ENCODE measurements at regions not wholly inside any gene's neighbourhood (a gene's known extent, or its start where the extent isn't known, plus 50 kb on each side); places are given as distances from the start of the nearest gene placed in this dataset.

DNA sequence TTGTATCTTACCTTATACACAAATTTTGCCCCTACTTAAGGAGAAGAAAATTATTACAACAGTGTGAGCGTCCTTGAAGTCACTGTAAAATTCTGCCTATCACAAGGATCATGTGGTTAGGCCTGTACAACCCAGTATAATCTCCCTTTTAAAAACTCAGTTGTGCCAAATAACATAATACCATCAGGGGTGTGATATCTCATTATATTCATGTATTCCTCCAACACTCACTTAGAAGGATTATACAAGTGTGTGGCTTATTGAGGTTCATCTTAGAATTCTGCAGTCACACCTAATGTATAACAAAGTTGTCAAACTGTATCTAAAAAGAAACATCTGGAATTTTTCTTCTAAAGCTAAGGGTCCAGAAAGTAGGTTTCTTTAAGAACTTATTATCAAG, 998.8 kb upstream of the LRRTM1 start:
- H3K4me3 Mint-ChIP-seq (ENCODE audit: unreplicated experiment): no peak overlapping the region
- H3K27ac Mint-ChIP-seq (ENCODE audit: unreplicated experiment): no peak overlapping the region
- peaks cover 8% of the 10 kb centered on the region for H3K9me3 Mint-ChIP-seq (ENCODE audit: low read depth)

DNA sequence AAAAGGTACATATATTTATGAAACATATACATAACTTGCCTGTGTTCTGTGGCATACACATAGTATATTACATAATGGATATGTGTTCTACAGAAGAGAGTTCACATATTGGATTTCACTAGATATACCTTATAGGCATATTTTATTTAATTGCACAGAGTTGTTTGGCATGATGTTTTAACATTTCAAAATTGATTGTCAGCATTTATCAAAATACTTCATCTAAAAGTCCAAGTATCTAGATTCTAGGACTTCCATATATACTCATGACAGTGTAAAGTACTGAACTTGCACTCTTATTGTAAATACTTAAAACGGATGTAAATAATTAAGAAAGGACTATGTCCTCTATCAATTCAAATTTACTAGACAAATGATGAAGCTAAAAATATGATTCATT, 995.3 kb upstream of the LRRTM1 start:
- H3K27ac Mint-ChIP-seq (ENCODE audit: unreplicated experiment): no peak overlapping the region
- H3K27me3 Mint-ChIP-seq (ENCODE audit: low read depth): no peaks in the 10 kb centered on the region
- no peak overlapping the region for H3K4me3 Mint-ChIP-seq (ENCODE audit: unreplicated experiment)
- H3K36me3 Mint-ChIP-seq (ENCODE audit: low read depth): no peaks in the 10 kb centered on the region
- no peak for DNase-seq (ENCODE audit: low spot score)
- TF ChIP-seq, protein P1, sequence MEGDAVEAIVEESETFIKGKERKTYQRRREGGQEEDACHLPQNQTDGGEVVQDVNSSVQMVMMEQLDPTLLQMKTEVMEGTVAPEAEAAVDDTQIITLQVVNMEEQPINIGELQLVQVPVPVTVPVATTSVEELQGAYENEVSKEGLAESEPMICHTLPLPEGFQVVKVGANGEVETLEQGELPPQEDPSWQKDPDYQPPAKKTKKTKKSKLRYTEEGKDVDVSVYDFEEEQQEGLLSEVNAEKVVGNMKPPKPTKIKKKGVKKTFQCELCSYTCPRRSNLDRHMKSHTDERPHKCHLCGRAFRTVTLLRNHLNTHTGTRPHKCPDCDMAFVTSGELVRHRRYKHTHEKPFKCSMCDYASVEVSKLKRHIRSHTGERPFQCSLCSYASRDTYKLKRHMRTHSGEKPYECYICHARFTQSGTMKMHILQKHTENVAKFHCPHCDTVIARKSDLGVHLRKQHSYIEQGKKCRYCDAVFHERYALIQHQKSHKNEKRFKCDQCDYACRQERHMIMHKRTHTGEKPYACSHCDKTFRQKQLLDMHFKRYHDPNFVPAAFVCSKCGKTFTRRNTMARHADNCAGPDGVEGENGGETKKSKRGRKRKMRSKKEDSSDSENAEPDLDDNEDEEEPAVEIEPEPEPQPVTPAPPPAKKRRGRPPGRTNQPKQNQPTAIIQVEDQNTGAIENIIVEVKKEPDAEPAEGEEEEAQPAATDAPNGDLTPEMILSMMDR (IDR thresholded peaks at IDR 0.05): no peak
- peaks cover 8% of the 10 kb centered on the region for H3K9me3 Mint-ChIP-seq (ENCODE audit: low read depth)
- no peaks in the 10 kb centered on the region for H3K4me1 Mint-ChIP-seq (ENCODE audit: low read depth)

More for the DNA sequence above, 998.8 kb upstream of the LRRTM1 start:
- no peaks in the 10 kb centered on the region for H3K36me3 Mint-ChIP-seq (ENCODE audit: low read depth)
- no peak for DNase-seq (ENCODE audit: low spot score)
- no peaks in the 10 kb centered on the region for H3K27me3 Mint-ChIP-seq (ENCODE audit: low read depth)
- no peaks in the 10 kb centered on the region for H3K4me1 Mint-ChIP-seq (ENCODE audit: low read depth)
- TF ChIP-seq, protein P1 (IDR thresholded peaks at IDR 0.05): no peak

DNA sequence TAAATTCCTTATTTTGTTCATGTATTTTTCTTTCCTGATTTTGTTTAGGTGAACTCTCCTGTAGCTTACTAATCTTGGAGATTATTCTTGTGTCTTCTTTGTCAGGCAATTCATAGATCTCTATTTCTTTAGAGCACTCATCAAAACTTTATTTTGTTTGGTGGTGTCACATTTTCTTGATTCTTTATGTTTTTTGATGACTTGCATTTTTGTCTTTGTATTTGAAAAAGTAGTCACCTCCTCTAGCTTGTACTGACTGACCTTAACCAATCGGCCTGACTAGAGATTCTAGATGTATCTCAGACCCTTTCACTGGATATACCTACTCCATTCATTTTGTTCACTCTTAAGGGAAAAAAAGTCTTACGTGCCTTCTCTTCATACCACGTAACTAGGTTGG, 986.3 kb upstream of the LRRTM1 start:
- no peak overlapping the region for H3K4me3 Mint-ChIP-seq (ENCODE audit: unreplicated experiment)
- no peaks in the 10 kb centered on the region for H3K36me3 Mint-ChIP-seq (ENCODE audit: low read depth)
- H3K9me3 Mint-ChIP-seq (ENCODE audit: low read depth): peaks cover 7% of the 10 kb centered on the region
- DNase-seq (ENCODE audit: low spot score): no peak
- TF ChIP-seq, protein P1 (IDR thresholded peaks at IDR 0.05): no peak
- H3K27ac Mint-ChIP-seq (ENCODE audit: unreplicated experiment): no peak overlapping the region
- no peaks in the 10 kb centered on the region for H3K27me3 Mint-ChIP-seq (ENCODE audit: low read depth)
- no peaks in the 10 kb centered on the region for H3K4me1 Mint-ChIP-seq (ENCODE audit: low read depth)

DNA sequence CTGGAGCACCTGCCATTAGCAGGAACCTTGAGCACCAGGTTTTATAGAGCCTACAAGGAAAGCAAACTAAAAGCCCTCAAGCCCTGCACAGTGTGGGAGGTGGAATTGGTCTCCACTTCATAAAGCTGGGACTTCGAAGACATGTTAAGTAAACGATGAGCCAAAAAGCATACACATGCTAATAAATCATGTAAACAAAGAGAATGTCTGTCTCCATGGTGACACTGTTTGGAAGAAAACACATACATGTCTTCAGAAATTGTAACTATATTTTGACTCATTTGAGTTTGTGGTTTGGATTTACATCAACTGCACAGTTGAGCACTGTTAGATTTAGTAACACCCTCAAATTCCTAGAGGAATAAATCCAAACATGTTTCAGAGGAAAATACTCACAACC, 978.5 kb upstream of the LRRTM1 start:
- no peak overlapping the region for H3K4me3 Mint-ChIP-seq (ENCODE audit: unreplicated experiment)
- H3K27me3 Mint-ChIP-seq (ENCODE audit: low read depth): no peaks in the 10 kb centered on the region
- no peaks in the 10 kb centered on the region for H3K4me1 Mint-ChIP-seq (ENCODE audit: low read depth)
- H3K9me3 Mint-ChIP-seq (ENCODE audit: low read depth): no peaks in the 10 kb centered on the region
- H3K36me3 Mint-ChIP-seq (ENCODE audit: low read depth): no peaks in the 10 kb centered on the region
- H3K27ac Mint-ChIP-seq (ENCODE audit: unreplicated experiment): no peak overlapping the region
- TF ChIP-seq, protein P1 (IDR thresholded peaks at IDR 0.05): no peak
- no peak for DNase-seq (ENCODE audit: low spot score)

DNA sequence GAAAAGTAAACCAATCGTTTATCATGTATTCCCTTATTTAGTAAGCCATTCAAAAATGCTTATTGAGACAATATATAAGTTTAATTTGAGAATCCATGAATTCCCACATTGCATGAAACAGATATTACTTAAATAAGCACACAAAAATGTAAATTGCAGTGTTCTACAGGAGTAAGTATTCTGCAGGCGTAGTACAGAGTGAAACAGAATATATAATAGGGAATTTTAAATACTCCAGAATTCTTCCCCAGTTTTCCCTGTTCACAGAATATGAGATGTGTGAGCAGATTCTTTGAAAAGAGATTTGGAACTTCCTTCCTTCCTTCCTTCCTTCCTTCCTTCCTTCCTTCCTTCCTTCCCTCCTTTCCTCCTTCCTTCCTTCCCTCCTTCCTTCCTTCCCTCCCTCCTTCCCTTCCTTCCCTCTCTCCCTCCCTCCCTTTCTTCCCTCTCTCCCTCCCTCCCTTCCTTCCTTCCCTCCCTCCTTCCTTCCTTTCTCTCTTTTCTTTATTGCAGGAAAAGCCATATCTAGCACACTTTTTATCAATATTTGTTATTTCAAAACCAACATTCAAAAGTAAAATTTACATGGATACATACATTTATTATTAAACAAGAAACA, 977.7 kb upstream of the LRRTM1 start:
- no peak for DNase-seq (ENCODE audit: low spot score)
- H3K9me3 Mint-ChIP-seq (ENCODE audit: low read depth): no peaks in the 10 kb centered on the region
- H3K27me3 Mint-ChIP-seq (ENCODE audit: low read depth): no peaks in the 10 kb centered on the region
- H3K4me3 Mint-ChIP-seq (ENCODE audit: unreplicated experiment): no peak overlapping the region
- H3K27ac Mint-ChIP-seq (ENCODE audit: unreplicated experiment): no peak overlapping the region
- H3K4me1 Mint-ChIP-seq (ENCODE audit: low read depth): no peaks in the 10 kb centered on the region
- TF ChIP-seq, protein P1 (IDR thresholded peaks at IDR 0.05): no peak
- H3K36me3 Mint-ChIP-seq (ENCODE audit: low read depth): no peaks in the 10 kb centered on the region

All from chondrocyte (in vitro differentiated cells).